CD8-positive, alpha-beta memory T cell (primary cell): ENCODE measurements at regions not wholly inside any gene's neighbourhood (a gene's known extent, or its start where the extent isn't known, plus 50 kb on each side); places are given as distances from the start of the nearest gene placed in this dataset.

Experiments
- CTCF ChIA-PET: fragments of 350-600 bp; sonication (Branson Sonifier 250); formaldehyde crosslinking; loops from one replicate; lab custom pipeline; 2021; ENCODE audit warnings: antibody characterized with exemption; lab: Charles Lee
- POLR2A ChIA-PET: fragments of 350-600 bp; sonication (Branson Sonifier 250); formaldehyde crosslinking; loops from one replicate; lab custom pipeline; 2021; ENCODE audit warnings: antibody characterized with exemption; lab: Charles Lee
- DNase-seq, 5 donors: peaks; one replicate each; pipeline versions ENCODE4 v3.0.0 to v3.0.0-alpha.2; 2020 to 2022; ENCODE audit warnings: mixed read lengths in 1 of 5
- H3K27ac ChIP-seq: one replicate; pipeline ENCODE4 v1.7.0; 2013; ENCODE audit warnings: low read depth, mild to moderate bottlenecking, low read length, moderate library complexity
- H3K27me3 ChIP-seq: 2 replicates; pipeline ENCODE4 v1.7.0; 2013; ENCODE audit warnings: low read length, mild to moderate bottlenecking; ENCODE audit not compliant: insufficient read depth, poor library complexity, severe bottlenecking
- H3K36me3 ChIP-seq: 2 replicates; pipeline ENCODE4 v1.7.0; 2013; ENCODE audit warnings: mild to moderate bottlenecking, low read length, moderate library complexity; ENCODE audit not compliant: insufficient read depth
- H3K4me1 ChIP-seq: 2 replicates; pipeline ENCODE4 v1.7.0; 2013; ENCODE audit warnings: mild to moderate bottlenecking, low read length, moderate library complexity; ENCODE audit not compliant: insufficient read depth
- H3K4me3 ChIP-seq: 2 replicates; pipeline ENCODE4 v1.7.0; 2013; ENCODE audit warnings: mild to moderate bottlenecking, low read length
- H3K9me3 ChIP-seq: 2 replicates; pipeline ENCODE4 v1.7.0; 2013; ENCODE audit warnings: mild to moderate bottlenecking, low read length
- H3K27ac Mint-ChIP-seq, 8 donors: one replicate each; pipeline ENCODE4 v1.8.0; 2020 to 2021; ENCODE audit warnings: mixed read lengths in 8 of 8, mild to moderate bottlenecking in 6 of 8, inconsistent platforms in 3 of 8, moderate library complexity in 3 of 8
- H3K27me3 Mint-ChIP-seq, 2 donors: one replicate each; pipeline ENCODE4 v1.8.0; 2020 to 2021; ENCODE audit warnings: mixed read lengths in 2 of 2, mild to moderate bottlenecking in 1 of 2, moderate library complexity in 1 of 2
- H3K36me3 Mint-ChIP-seq, 3 donors: one replicate each; pipeline ENCODE4 v1.8.0; 2020 to 2021; ENCODE audit warnings: mixed read lengths in 3 of 3, inconsistent platforms in 1 of 3, mild to moderate bottlenecking in 1 of 3
- H3K4me1 Mint-ChIP-seq, 3 donors: one replicate each; pipeline ENCODE4 v1.8.0; 2020 to 2021; ENCODE audit warnings: mixed read lengths in 3 of 3, inconsistent platforms in 1 of 3, mild to moderate bottlenecking in 1 of 3
- H3K4me3 Mint-ChIP-seq, 7 donors: one replicate each; pipeline ENCODE4 v1.8.0; 2020 to 2021; ENCODE audit warnings: mixed read lengths in 7 of 7, mild to moderate bottlenecking in 6 of 7, moderate library complexity in 4 of 7, inconsistent platforms in 2 of 7
- H3K9me3 Mint-ChIP-seq, 5 donors: one replicate each; pipeline ENCODE4 v1.8.0; 2020 to 2022; ENCODE audit warnings: mixed read lengths in 5 of 5, mild to moderate bottlenecking in 3 of 5, moderate library complexity in 2 of 5, inconsistent platforms in 1 of 5

DNA sequence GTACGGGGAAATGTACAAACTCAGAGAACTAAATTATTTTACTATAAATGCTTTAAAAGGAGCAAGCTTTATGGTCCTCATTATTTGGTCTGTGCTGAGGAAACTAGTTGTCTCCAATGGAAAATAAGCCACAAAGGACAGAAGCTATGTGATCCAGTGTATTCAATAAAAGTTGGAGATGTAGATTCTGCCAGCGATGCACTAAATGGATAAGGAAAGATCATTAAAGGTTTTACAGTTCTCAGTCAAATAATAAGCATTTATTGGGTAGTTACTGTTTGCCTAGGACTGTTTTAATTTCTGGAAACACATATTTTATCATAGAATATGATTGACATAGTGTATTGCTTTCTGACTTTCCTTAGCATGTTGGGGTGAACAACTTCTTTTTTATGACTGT is 458.9 kb upstream of the STXBP6 start:
- no peaks in the 10 kb centered on the region for H3K4me1 ChIP-seq
- H3K9me3 ChIP-seq, result no peaks in the 10 kb centered on the region
- peaks cover 5 to 34% (median 10%) of the 10 kb centered on the region in 5 donors for H3K9me3 Mint-ChIP-seq
- H3K4me3 Mint-ChIP-seq, result no peak overlapping the region
- no peaks in the 10 kb centered on the region for H3K36me3 Mint-ChIP-seq
- H3K27ac Mint-ChIP-seq, result no peak overlapping the region
- H3K27me3 ChIP-seq, result no peaks in the 10 kb centered on the region
- no peaks in the 10 kb centered on the region for H3K4me1 Mint-ChIP-seq
- POLR2A ChIA-PET, result no interaction called here
- no peak for DNase-seq
- CTCF ChIA-PET, result no interaction called here
- no peak overlapping the region for H3K4me3 ChIP-seq
- peaks cover 0 to 1% of the 10 kb centered on the region in 2 donors for H3K27me3 Mint-ChIP-seq
- H3K36me3 ChIP-seq, result no peaks in the 10 kb centered on the region
- H3K27ac ChIP-seq, result no peak overlapping the region

DNA sequence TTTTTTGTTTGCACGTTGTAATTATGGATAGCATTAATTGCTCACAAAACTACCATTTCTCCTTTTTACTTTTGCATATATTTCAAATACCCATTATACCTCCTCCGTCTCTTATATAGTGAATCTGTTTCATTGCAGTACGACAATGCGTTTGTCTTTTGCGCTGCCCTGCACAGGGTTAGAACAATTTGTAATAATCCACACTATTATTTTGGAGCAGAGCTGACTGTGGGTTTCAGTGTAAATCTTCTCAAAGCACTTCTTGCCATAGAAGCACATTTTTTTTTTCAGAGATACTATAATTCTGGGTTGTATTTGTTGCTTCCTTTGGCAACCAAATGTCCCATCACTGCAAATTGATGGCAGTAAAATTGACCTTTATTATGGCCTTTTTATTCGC is 451.8 kb upstream of the STXBP6 start:
- Histone ChIP-seq H3K27ac (no peak overlapping the region), H3K4me1 (no peaks in the 10 kb centered on the region), H3K4me3 (no peak overlapping the region), H3K9me3 (no peaks in the 10 kb centered on the region), H3K36me3 (no peaks in the 10 kb centered on the region), H3K27me3 (no peaks in the 10 kb centered on the region)
- DNase-seq, result no peak
- H3K36me3 Mint-ChIP-seq, result no peaks in the 10 kb centered on the region
- ChIA-PET CTCF (no interaction called here), POLR2A (no interaction called here)
- H3K9me3 Mint-ChIP-seq, result peaks cover 0 to 12% (median 0%) of the 10 kb centered on the region in 5 donors
- no peaks in the 10 kb centered on the region for H3K4me1 Mint-ChIP-seq
- no peak overlapping the region for H3K4me3 Mint-ChIP-seq
- peaks cover 0 to 1% of the 10 kb centered on the region in 2 donors for H3K27me3 Mint-ChIP-seq
- no peak overlapping the region for H3K27ac Mint-ChIP-seq

DNA sequence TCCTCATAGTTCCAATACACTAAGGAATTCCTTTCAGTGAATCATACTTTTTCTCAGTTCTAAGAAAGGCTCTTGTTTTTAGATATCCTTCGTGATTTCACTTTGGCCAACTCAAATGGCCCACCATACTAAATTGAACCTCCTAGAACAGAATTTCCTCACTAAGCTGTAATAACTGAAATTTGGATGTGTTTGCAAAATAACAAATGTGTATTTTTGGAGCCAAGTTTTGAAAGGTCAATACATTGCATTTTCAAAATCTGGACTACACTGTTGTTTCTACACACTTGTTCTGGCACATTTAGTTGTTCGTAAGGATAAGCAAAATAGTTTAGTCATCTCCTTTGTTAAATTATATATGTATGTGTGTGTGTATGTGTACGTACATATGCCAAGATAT is 439.0 kb upstream of the STXBP6 start:
- DNase-seq, result no peak
- Mint-ChIP-seq H3K27me3 (no peaks in the 10 kb centered on the region), H3K27ac (no peak overlapping the region), H3K4me3 (no peak overlapping the region), H3K9me3 (peaks cover 0 to 10% (median 2%) of the 10 kb centered on the region in 5 donors), H3K4me1 (no peaks in the 10 kb centered on the region), H3K36me3 (no peaks in the 10 kb centered on the region)
- Histone ChIP-seq H3K4me1 (no peaks in the 10 kb centered on the region), H3K4me3 (no peak overlapping the region), H3K27ac (no peak overlapping the region), H3K27me3 (no peaks in the 10 kb centered on the region), H3K9me3 (no peaks in the 10 kb centered on the region), H3K36me3 (no peaks in the 10 kb centered on the region)
- POLR2A ChIA-PET, result no interaction called here
- CTCF ChIA-PET, result no interaction called here

DNA sequence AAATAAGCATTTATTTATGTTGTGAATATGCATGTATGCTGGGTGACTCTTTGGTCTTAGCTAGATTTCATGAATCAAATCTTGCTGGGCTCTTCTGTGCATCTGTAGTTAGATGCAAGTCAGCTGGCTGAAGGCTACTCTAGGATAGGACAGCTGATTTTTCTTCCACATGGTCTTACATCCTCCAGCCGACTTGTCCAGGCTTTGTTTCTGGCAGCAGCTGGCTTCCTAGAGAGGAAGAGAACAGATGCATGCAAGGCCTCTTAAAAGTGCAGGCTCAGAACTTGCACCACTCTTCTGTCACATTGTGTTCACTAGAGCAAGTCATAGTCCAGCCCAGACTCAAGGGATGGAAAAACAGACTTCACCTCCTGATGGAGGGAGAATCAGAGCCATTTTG is 435.4 kb upstream of the STXBP6 start:
- no peak overlapping the region for H3K4me3 Mint-ChIP-seq
- POLR2A ChIA-PET, result no interaction called here
- DNase-seq, result no peak
- no peaks in the 10 kb centered on the region for H3K9me3 ChIP-seq
- H3K4me3 ChIP-seq, result no peak overlapping the region
- no peaks in the 10 kb centered on the region for H3K4me1 ChIP-seq
- no peaks in the 10 kb centered on the region for H3K36me3 ChIP-seq
- no peak overlapping the region for H3K27ac ChIP-seq
- CTCF ChIA-PET, result no interaction called here
- no peaks in the 10 kb centered on the region for H3K27me3 Mint-ChIP-seq
- H3K4me1 Mint-ChIP-seq, result no peaks in the 10 kb centered on the region
- H3K9me3 Mint-ChIP-seq, result peaks cover 0 to 20% (median 1%) of the 10 kb centered on the region in 5 donors
- no peaks in the 10 kb centered on the region for H3K36me3 Mint-ChIP-seq
- H3K27ac Mint-ChIP-seq, result no peak overlapping the region
- no peaks in the 10 kb centered on the region for H3K27me3 ChIP-seq

DNA sequence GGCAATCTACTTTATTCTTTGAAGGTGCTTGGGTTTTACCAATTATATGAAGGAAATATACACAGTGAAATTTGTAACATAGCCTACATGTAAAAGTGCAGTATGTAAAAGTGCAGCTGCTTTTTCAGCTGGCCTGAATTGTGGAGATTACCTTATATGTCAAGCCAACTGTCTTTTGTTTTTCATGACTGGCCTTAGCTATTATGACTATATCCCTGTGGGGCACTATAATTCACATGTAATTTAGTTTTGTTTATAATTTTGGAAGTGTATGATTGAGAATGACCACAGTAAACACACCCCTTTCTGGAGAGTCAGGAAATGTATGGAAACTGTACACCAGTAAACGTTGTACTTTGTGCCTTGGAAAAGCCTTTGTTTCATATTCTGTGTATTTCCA is 435.0 kb upstream of the STXBP6 start:
- Mint-ChIP-seq H3K4me1 (no peaks in the 10 kb centered on the region), H3K27me3 (no peaks in the 10 kb centered on the region), H3K9me3 (peaks cover 0 to 20% (median 1%) of the 10 kb centered on the region in 5 donors), H3K27ac (no peak overlapping the region), H3K4me3 (no peak overlapping the region), H3K36me3 (no peaks in the 10 kb centered on the region)
- ChIA-PET POLR2A (no interaction called here), CTCF (no interaction called here)
- Histone ChIP-seq H3K27ac (no peak overlapping the region), H3K36me3 (no peaks in the 10 kb centered on the region), H3K9me3 (no peaks in the 10 kb centered on the region), H3K27me3 (no peaks in the 10 kb centered on the region), H3K4me3 (no peak overlapping the region), H3K4me1 (no peaks in the 10 kb centered on the region)
- DNase-seq, result no peak

DNA sequence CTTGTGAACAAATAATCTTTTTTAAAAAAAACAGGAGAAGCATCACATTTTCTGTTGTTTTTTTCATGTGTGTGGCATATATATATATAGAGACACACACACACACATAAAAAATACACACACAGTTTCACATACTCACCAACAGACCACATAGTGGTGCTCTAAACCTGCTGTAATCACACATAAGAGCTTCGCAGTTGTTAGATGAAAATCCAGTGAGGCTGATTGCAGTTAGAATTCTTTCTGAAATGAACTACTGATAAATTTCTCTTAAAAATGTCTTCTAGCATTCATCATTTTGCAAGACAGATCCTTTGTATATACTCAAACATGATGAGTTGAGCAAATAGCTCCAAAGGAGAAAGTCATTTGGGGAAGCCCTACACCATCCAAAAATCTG is 434.3 kb upstream of the STXBP6 start:
- POLR2A ChIA-PET, result no interaction called here

DNA sequence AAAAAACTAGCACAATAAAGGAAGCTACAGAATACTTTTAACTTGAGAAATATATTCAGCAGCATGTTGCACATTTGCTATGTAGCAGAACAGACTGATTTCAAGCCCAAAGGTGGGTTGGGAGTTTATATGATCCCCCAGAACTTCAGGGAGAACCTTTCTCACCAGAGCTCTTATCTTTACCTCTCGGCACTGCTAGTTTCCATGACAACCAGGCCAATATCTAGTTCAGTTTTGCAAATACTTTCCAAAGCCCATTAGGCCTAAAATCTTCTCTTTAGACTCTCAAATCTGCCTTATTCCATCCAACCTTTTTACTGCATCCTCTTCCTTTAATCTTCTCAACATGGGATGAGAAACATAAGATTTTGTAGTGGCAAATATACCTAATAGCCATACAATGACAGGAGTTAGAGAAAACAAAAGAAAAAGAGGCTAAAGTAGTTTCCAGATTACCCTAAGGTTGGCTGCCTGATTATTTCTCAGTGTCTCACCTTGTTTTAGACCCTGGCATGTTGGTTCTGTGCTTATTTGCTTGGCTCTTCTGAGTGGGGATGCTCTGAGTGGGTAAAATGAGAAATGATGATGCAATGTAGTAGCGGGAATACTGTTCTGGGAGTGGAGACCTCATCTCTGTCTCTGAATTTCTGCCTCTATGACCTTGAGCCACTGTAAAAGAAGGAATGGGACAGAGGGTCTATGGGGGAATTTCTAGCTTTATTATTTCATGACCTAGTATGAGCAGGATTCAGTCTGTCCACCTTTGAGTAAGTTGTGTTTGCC is 427.6 kb upstream of the STXBP6 start:
- no peak overlapping the region for H3K4me3 ChIP-seq
- Mint-ChIP-seq H3K36me3 (no peaks in the 10 kb centered on the region), H3K27me3 (peaks cover 0 to 2% of the 10 kb centered on the region in 2 donors), H3K9me3 (peaks cover 2 to 10% (median 6%) of the 10 kb centered on the region in 5 donors), H3K4me1 (no peaks in the 10 kb centered on the region), H3K4me3 (no peak overlapping the region), H3K27ac (no peak overlapping the region)
- no peaks in the 10 kb centered on the region for H3K36me3 ChIP-seq
- ChIA-PET CTCF (no interaction called here), POLR2A (no interaction called here)
- no peak overlapping the region for H3K27ac ChIP-seq
- no peaks in the 10 kb centered on the region for H3K27me3 ChIP-seq
- H3K9me3 ChIP-seq, result no peaks in the 10 kb centered on the region
- no peak for DNase-seq
- H3K4me1 ChIP-seq, result no peaks in the 10 kb centered on the region

More for the DNA sequence above, 434.3 kb upstream of the STXBP6 start:
- H3K36me3 ChIP-seq, result no peaks in the 10 kb centered on the region
- Mint-ChIP-seq H3K4me1 (no peaks in the 10 kb centered on the region), H3K9me3 (peaks cover 0 to 19% (median 1%) of the 10 kb centered on the region in 5 donors), H3K4me3 (no peak overlapping the region), H3K36me3 (no peaks in the 10 kb centered on the region), H3K27me3 (no peaks in the 10 kb centered on the region), H3K27ac (no peak overlapping the region)
- no peaks in the 10 kb centered on the region for H3K27me3 ChIP-seq
- H3K4me1 ChIP-seq, result no peaks in the 10 kb centered on the region
- CTCF ChIA-PET, result no interaction called here
- no peak overlapping the region for H3K4me3 ChIP-seq
- DNase-seq, result no peak
- no peaks in the 10 kb centered on the region for H3K9me3 ChIP-seq
- no peak overlapping the region for H3K27ac ChIP-seq

DNA sequence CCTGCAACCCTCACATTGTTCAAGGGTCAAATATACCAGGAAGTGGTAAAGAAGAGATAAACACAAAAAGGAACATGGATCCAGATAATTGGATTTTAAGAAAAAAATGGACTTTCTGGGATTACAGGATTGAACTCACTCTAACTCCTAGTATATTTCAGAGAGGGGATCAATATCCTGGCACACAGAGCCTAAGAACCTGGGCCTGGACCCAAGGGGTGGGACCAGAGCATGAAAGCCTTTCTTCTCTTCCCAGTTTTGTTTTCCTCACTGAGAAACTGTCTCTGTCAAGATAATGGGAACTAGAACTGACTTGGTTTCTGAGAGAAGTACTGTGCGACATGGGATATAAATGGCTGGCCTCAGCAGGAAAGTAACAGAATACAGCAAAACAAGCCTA is 422.8 kb upstream of the STXBP6 start:
- Mint-ChIP-seq H3K9me3 (peaks cover 2 to 8% (median 4%) of the 10 kb centered on the region in 5 donors), H3K27ac (no peak overlapping the region), H3K4me3 (no peak overlapping the region), H3K4me1 (no peaks in the 10 kb centered on the region), H3K27me3 (peaks cover 0 to 2% of the 10 kb centered on the region in 2 donors), H3K36me3 (no peaks in the 10 kb centered on the region)
- Histone ChIP-seq H3K4me1 (no peaks in the 10 kb centered on the region), H3K27me3 (no peaks in the 10 kb centered on the region), H3K27ac (no peak overlapping the region), H3K4me3 (no peak overlapping the region), H3K9me3 (no peaks in the 10 kb centered on the region), H3K36me3 (no peaks in the 10 kb centered on the region)
- no peak for DNase-seq
- ChIA-PET CTCF (no interaction called here), POLR2A (no interaction called here)
